ENCODE measurements at regions not wholly inside any gene's neighbourhood (a gene's known extent, or its start where the extent isn't known, plus 50 kb on each side); places are given as distances from the start of the nearest gene placed in this dataset.

- intact Hi-C loops (cut with micrococcal nuclease) = loop anchor here in 1 of 2 donors (10.0 kb wide), 1 partner anchor 631 kb away; no protein-coding TSS in a partner anchor
- WGBS (ENCODE audit: insufficient coverage) = 94% methylated on average over 7 of the region's 7 CpGs
- Mint-ChIP-seq H3K4me3 (no peak overlapping the region), H3K27ac (no peak overlapping the region), H3K27me3 (ENCODE audit: low read depth in 3 of 3) (peaks cover 2 to 4% (median 3%) of the 10 kb centered on the region in 3 donors), H3K4me1 (no peaks in the 10 kb centered on the region), H3K36me3 (no peaks in the 10 kb centered on the region), H3K9me3 (no peaks in the 10 kb centered on the region)
- Histone ChIP-seq H3K27me3 (ENCODE audit: control insufficient read depth in 2 of 2, insufficient read depth in 2 of 2, low read length in 2 of 2) (no peaks in the 10 kb centered on the region), H4K20me1 (ENCODE audit: insufficient read depth, low read length) (no peaks in the 10 kb centered on the region), H3K4me1 (ENCODE audit: control insufficient read depth in 1 of 2, insufficient read depth in 2 of 2, low read length in 2 of 2) (no peaks in the 10 kb centered on the region), H3K79me2 (ENCODE audit: insufficient read depth, low read length) (no peaks in the 10 kb centered on the region), H2AFZ (ENCODE audit: insufficient read depth, low read depth, low read length, poor library complexity, severe bottlenecking) (no peak overlapping the region), H3K4me3 (replicated peaks in 1 of 3; ENCODE audit: low read depth in 2 of 3, low read length in 3 of 3) (no peak overlapping the region), H3K9ac (ENCODE audit: insufficient read depth, low read length, poor library complexity, severe bottlenecking) (no peak overlapping the region), H3K9me3 (replicated peaks in 1 of 2; ENCODE audit: control insufficient read depth in 1 of 2, insufficient read depth in 1 of 2, low read length in 2 of 2) (no peaks in the 10 kb centered on the region), H3K27ac (ENCODE audit: low read depth in 1 of 2, low read length in 2 of 2) (no peak overlapping the region), H3K4me2 (replicated peaks; ENCODE audit: extremely low read depth, low read length, poor library complexity, severe bottlenecking) (no peak overlapping the region), H3K36me3 (replicated peaks in 1 of 2; ENCODE audit: control insufficient read depth in 1 of 2, insufficient read depth in 2 of 2, low read length in 2 of 2) (no peaks in the 10 kb centered on the region)
- no peak for TF ChIP-seq CTCF (IDR thresholded peaks at IDR 0.05)
- no peak for DNase-seq
Observed at GRCh38 chr15:39124155-39124552, 456.7 kb upstream of the THBS1 start.

- Mint-ChIP-seq H3K36me3 (no peaks in the 10 kb centered on the region), H3K9me3 (no peaks in the 10 kb centered on the region), H3K27me3 (ENCODE audit: low read depth in 3 of 3) (peaks cover 2 to 4% (median 3%) of the 10 kb centered on the region in 3 donors), H3K4me3 (no peak overlapping the region), H3K27ac (no peak overlapping the region), H3K4me1 (no peaks in the 10 kb centered on the region)
- H3K36me3 ChIP-seq (replicated peaks in 1 of 2; ENCODE audit: control insufficient read depth in 1 of 2, insufficient read depth in 2 of 2, low read length in 2 of 2) = no peaks in the 10 kb centered on the region
- no peak for DNase-seq
- intact Hi-C loops (cut with micrococcal nuclease) = loop anchor here (5.0 to 10.0 kb wide), 3 partner anchors 458 to 633 kb away; partner anchors contain the start of gene THBS1 (in 1 of the 2)
- no peak overlapping the region for H3K4me2 ChIP-seq (replicated peaks; ENCODE audit: extremely low read depth, low read length, poor library complexity, severe bottlenecking)
- H3K4me3 ChIP-seq (replicated peaks in 1 of 3; ENCODE audit: low read depth in 2 of 3, low read length in 3 of 3) = no peak overlapping the region
- no peak overlapping the region for H3K27ac ChIP-seq (ENCODE audit: low read depth in 1 of 2, low read length in 2 of 2)
- no peaks in the 10 kb centered on the region for H3K4me1 ChIP-seq (ENCODE audit: control insufficient read depth in 1 of 2, insufficient read depth in 2 of 2, low read length in 2 of 2)
- H3K27me3 ChIP-seq (ENCODE audit: control insufficient read depth in 2 of 2, insufficient read depth in 2 of 2, low read length in 2 of 2) = no peaks in the 10 kb centered on the region
- no peak for TF ChIP-seq CTCF (IDR thresholded peaks at IDR 0.05)
- 100% methylated on average over 4 of the region's 6 CpGs for WGBS (ENCODE audit: insufficient coverage)
- H4K20me1 ChIP-seq (ENCODE audit: insufficient read depth, low read length) = no peaks in the 10 kb centered on the region
- H3K9ac ChIP-seq (ENCODE audit: insufficient read depth, low read length, poor library complexity, severe bottlenecking) = no peak overlapping the region
- H3K79me2 ChIP-seq (ENCODE audit: insufficient read depth, low read length) = no peaks in the 10 kb centered on the region
- no peak overlapping the region for H2AFZ ChIP-seq (ENCODE audit: insufficient read depth, low read depth, low read length, poor library complexity, severe bottlenecking)
- no peaks in the 10 kb centered on the region for H3K9me3 ChIP-seq (replicated peaks in 1 of 2; ENCODE audit: control insufficient read depth in 1 of 2, insufficient read depth in 1 of 2, low read length in 2 of 2)
Observed at GRCh38 chr15:39124553-39125171, 456.2 kb upstream of the THBS1 start.
